GM20431 (cell line): ENCODE measurements at regions not wholly inside any gene's neighbourhood (a gene's known extent, or its start where the extent isn't known, plus 50 kb on each side); places are given as distances from the start of the nearest gene placed in this dataset.
"Not testable (repeated sequence)": the region's sequence is repeated elsewhere in the genome, so short reads cannot be mapped to it uniquely, and the experiment has no call there.

Source experiments
- in situ Hi-C: fragments of 300-500 bp; cut with MseI, MboI; formaldehyde crosslinking; loops from one replicate; pipeline ENCODE4 v1.15.0; 2020; ENCODE audit warnings: low sequenced_read_pairs; ENCODE audit not compliant: unreplicated experiment

DNA sequence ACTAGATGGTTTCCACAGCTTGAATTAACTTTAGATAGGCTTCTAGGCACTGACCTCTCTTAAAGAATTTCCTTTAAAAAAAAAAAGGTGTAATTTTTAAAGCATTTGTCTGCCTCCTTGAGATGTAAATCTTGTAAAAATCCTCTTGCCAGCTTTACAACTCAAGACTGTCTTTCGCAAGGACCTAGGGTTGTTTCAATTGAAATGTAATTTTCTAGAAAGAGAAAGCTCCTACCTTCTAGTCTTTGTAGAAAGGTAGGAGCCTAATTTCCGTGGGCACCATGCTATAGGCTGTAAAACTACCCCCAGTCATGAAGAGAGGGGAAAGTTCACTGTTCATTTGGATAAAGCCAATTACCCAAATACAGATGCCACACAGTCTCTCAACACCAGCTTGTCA, 228.8 kb upstream of the TMEM229A start:
- in situ Hi-C loops = no loop called here

DNA sequence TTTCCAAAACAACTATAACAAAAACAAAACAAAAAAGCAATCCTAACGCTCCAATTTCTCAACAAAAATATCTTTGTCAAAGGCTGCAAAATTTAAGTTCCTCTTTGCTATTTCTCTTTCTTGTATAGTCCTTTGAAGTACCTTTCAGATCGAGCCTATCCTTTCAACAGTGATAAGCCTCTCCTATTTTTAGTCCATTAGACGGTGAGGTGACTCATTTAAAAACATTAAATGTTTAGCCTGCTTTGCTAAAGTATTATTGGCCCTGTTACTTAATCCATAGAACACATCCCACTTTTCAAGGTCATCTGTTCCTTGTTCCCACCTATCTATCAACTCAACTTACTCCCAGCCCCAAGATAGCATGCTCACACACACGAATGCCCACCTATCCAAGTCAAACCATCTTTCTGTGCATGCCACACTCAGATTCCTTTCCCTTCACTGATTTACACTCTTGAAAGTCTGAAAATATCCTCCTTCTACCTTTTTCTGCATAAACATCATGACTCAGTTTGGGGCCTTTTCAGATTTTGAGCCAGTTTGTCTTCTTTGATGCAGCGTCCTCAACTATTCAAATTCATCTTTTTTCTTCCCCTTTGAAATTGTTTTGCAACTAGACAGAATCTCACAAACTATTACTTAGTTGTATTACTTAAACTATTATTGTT, 224.9 kb upstream of the TMEM229A start:
- in situ Hi-C loops = no loop called here

DNA sequence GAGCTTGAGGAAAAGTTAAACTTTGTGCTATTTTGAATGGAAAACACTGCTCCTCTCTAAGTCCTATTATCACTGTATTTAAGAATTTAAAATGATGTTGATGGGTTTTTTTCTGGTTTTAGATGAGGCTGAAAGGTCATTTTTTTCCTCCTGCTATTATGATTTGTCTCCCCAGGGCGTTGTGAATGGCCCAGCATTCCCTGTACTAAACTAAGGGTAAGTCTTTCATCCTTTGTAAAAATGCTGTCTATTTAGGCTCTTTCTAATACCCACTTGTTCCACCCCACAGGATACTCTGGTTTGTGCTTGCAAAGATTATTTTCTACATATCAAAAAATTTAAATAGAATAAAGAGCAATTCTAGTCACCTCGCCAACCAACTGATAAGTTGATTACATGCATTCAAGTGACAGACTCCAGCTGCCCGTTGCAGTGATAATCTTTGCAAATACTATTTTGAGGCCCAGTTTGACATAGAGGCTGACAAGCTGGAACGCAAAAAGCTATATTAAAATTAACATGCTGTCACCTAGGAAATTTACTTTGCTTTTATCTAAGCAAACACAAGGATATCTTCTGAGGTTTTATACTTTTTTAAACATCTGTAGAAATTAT, 222.3 kb upstream of the TMEM229A start:
- in situ Hi-C loops = no loop called here

DNA sequence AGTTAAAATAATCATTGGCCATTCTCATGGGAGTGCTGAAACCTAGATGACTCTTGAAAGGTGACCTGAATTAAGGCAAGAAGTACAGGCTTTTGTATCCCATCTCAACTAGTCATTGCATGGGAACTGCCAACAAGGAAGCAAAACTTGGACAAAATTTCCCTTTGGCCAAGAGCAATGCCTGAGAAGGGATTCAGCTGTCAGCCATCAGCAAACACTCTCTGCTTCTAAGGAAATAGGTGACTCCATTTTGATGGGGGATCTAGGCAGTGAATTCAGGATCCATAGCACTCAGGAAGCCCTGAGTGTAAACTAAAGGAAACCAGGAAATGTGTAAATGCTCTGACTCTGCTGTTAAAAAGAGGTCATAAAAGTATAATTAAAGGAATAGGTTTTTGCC, 221.5 kb upstream of the TMEM229A start:
- in situ Hi-C loops = no loop called here

DNA sequence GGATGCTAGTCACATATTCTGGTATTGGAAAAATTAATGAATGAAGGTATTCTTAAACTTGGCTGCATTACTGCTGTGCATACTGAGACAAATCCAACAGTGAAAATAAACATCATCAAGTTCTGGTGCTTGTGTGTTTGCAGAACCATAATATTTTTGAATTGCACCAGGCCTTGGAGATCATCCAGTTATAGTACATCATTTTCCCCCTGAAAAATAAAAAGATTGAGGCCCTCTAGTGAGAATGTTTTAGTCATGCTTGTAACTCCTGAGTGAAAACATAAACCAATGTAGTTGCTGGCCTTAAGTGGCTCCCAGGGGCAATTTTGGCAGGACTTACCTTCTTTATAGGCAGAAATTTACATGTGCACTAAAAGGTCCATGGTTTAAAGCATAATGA, 218.8 kb upstream of the TMEM229A start:
- in situ Hi-C loops = no loop called here

DNA sequence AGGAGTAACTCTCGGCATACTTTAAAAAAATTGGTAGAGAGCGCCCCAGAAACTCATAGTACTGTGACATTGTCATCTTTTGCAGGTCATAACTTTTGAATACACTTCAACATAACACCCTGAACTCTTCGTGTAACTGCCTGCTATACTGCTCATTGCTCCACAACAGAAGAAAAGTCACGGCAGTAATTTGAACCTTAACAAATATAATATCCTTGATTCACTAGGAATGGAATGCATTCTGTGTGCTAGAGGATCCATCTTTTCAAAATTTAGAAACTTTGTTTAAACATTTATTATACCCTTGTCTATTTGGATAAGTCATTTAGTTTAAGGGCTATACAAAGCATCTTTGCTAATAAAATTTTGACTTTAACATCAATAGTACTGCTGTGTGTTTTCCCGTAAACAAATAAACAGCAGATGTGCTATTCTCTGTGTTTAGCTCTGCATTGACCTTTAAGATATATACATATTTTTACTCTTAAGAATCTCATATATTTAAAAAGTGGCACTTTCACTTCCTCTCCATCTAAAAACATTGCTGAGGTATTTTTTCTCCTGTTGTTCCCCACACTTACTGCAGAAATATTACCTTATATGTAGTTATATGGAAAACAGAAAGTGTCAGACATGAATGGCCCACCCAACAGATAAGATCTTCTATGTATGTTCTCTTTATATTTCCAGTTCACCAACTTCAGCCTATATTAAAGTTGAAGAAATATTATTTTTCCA, 217.6 kb upstream of the TMEM229A start:
- in situ Hi-C loops = no loop called here

DNA sequence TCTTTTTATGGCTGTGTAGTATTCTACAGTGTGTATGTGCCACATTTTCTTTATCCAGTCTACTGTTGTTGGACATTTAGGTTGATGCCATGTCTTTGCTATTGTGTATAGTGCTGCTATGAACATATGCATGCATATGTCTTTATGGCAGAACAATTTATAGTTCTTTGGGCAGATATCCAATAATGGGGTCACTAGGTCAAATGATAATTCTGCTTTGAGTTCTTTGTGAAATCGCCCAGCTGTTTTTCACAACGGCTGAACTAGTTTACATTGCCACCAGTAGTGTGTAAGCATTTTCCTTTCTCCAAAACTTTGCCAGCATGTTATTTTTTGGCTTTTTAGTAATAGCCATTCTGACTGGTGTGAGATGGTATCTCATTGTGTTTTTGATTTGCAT, 214.8 kb upstream of the TMEM229A start:
- in situ Hi-C loops = no loop called here

DNA sequence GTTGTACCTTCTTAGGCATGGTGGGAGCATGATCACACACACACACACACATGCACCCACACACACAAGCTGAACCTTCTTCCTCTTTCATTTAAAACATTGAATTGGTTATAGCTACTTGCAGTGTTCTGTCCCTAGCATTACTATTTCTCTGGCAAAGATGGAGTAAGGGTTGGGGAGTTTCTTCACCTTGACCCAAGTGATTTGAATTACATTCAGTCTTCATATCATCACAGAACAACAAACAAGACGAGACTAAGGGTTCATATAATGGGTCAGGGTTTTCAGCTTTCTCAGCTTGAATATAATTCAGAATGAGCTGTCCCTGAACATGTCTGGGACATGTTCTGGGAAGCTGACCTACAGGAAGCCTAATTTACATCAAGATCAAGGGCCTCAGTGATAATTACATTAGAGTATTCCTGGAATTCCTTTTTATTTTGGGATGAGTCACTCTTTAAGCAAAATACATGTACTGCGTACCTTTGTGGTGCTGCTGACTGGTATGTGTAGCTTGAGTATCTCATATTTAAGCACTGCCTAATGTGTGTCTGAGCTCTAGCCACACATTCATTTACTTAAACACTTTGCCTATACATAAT, 213.5 kb upstream of the TMEM229A start:
- in situ Hi-C loops = no loop called here

DNA sequence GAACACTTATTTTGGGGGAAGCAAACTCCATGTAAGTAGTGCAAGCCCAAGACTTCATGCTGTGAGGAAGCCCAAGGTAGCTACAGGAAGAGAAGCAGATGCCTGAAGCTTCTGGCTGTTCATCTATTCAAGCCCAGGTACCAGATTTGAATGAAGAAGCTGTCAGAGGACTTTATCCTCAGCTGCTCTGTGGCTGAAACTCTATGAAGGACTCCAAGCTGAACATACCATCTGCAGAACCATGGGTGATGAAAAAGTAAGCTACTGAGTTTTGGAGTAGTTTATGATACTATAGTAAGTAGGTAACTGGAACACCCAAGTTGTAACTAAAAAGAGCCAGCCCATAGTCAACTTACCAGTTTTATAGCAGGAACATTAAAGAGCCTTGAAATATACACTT, 211.6 kb upstream of the TMEM229A start:
- in situ Hi-C loops = not testable (repeated sequence)

DNA sequence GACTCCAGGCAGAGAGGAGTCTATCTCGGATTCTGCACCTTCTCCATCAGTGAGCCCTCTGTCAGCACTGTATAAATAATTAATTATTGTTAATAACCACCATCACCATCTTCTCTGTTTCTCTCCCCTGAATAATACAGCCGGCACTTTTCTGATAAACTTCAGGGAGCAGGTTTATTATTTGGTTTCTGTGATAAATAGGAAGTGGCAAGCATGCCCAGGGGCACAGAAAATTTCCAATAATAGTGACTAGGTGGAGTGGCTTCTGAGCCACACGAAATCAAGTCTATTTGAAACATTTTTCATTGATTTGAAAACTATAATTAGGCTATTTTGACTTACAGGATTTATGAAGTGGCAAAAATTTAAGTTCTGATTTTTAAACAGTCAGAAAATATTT, 186.8 kb upstream of the TMEM229A start:
- in situ Hi-C loops = no loop called here

DNA sequence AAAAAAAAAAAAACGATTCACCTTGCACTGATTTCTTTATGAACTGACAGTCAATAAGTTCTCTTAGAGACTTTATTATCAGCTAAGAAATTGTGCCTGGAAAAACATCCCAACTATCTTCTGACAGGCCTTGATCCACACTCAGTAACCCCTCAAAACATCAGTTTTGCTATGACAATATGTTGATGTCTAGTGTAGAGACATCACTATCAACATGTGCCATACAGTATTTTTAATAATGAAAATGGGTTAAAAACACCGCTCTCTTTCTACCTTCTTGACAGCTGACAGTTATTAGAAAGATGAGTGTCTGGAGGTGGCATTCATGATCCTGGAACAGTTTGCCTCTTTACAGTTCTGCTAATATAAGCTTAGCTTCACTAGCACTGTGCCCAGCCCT, 175.8 kb upstream of the TMEM229A start:
- in situ Hi-C loops = no loop called here

DNA sequence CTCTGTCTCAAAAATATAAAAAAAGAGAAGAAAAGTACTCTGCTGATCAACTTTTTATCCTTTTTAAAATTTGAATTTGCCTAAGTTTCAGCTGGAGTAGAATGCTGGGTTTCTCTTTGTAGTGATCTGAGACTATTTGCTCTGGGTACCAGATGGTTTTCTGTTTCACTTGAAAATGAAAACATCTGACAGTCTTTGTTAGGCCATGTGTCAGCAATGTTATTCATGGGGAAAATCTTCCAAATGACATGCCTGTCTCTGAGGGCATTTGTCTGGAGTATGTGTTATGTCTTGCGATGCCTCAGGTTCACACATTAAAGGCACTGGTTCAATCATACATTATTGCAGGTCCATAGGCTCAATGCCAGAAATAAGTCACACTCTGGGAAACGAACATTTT, 175.3 kb upstream of the TMEM229A start:
- in situ Hi-C loops = no loop called here

DNA sequence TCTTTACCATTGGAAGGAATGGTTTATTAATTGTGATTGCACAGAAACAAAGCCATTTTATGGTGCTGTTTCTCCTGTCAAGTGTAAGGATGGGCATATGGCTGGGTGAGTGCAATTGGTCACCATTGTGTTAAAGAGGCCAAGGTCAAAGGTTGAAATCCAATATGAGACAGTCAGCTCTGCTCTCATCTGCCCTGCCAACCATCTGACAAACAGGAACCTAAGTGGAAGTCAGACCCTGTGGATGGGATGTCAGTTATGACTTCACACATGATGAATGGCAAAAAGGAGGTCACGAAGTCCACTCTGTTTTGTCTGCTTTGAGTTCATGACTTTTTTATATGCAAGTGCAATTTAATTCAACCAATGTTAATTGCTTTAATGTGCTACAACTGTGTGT, 172.7 kb upstream of the TMEM229A start:
- in situ Hi-C loops = no loop called here

DNA sequence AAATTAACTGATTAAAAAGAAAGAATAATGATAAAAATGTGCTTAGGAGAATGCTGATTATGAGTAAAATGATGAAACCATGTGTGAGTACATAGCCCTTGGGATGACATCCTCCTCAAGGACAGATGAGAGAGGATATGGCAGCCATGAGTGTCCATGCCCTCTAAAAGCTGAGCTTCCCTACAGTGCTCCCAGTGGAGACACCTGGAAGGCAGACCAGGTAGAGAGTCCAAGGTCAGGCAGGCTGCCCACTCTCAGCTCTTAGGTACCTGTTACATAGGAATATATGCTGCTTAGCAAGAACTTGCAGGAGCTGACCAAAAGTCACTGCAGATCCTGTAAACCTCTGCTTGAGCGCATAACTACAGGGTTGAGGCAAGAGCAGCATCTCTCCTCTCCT, 169.7 kb upstream of the TMEM229A start:
- in situ Hi-C loops = no loop called here

DNA sequence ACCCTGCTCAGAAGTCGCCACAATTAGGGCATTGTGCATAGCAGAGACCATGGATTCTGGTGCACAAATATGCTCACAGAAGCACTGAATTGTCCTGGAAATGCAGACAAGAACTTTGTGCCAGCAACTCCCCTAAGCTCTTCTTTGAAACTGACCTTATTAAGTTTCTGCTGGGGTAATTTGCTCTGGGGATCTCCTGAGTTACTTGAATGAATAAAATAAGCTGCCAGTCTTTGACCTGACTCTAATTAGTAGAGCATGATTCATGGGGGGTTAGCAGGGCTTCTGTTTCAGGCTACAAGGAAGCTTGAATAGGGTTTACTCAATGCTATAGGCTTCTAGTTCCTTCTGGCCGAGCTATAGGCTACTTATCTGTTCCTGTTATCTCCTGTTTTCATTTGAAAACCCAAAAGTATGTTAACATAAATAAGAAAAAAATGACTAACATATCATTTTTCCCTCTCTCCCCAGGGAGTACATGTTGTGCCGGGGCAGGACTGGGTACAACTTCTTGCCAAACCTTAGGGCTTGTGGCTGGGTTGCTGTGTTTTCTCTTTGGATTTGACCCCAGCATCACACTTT, 169.0 kb upstream of the TMEM229A start:
- in situ Hi-C loops = no loop called here

DNA sequence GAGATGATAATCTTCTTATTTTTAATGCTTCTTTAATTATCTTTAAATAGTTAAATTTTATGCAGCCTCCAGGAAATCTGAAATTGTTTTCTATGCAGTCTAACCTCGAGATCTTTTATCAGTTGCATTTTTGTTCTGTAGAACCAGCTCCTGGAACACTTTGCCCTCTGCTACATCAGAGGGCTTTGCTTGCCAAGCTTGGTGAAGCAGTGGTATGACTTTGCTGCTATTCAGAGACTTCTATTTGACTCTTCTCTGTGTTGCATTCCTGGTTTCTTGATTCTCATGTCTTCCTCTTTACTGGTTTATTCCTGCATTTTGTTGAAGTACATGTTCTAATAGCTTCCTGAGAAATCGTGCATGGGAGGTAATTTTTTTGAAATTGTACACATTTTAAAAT, 163.7 kb upstream of the TMEM229A start:
- in situ Hi-C loops = no loop called here

DNA sequence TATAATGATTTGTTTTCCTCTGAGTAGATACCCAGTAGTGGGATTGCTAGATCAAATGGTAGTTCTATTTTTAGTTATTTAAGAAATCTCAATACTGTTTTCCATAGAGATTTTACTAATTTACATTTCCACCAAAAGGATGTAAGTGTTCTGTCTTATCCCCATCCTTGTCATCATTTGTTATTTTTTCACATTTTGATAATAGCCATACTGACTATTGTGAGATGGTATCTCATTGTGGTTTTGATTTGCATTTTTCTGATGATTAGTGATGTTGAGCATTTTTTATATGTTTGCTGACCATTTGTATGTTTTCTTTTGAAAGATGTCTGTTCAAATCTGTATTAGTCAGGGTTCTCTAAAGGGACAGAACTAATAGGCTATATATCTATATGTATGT, 160.0 kb upstream of the TMEM229A start:
- in situ Hi-C loops = no loop called here

DNA sequence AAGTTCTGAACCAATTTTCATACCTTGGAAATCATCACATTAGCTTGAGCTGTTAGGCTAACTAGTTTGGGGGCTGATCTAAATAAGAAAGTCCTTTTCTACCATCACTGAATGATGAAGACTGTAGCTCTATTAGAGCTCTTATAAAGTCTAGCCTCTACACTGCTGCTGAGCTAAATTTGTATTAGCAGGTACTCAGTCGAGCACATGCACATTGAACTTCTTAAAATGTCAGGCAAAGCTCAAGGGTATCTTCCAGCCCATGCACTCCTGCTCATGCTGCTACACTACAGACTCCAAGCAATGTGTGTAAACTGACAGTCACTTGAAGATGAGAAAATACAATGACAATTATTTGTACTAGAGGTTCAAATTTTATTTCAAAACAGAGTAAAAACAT, 158.8 kb upstream of the TMEM229A start:
- in situ Hi-C loops = no loop called here

DNA sequence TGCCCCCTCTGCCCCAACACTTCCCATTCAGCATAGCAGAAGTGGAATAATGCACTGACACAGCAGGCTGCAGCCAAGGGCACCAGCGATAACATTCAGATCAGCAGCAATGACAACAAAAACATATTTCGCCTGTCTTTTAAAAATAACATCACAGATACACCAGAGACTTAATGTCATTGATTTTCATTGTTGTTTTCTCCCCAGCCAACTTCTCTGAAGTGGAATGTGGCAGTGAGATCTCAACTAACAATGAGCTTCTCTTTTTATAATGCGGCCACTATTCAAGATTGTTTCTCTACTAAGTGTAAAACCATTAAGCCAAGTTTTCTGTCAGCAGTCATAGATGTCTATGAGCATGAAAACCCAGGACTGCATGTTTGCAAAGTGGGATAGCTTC, 158.2 kb upstream of the TMEM229A start:
- in situ Hi-C loops = no loop called here

DNA sequence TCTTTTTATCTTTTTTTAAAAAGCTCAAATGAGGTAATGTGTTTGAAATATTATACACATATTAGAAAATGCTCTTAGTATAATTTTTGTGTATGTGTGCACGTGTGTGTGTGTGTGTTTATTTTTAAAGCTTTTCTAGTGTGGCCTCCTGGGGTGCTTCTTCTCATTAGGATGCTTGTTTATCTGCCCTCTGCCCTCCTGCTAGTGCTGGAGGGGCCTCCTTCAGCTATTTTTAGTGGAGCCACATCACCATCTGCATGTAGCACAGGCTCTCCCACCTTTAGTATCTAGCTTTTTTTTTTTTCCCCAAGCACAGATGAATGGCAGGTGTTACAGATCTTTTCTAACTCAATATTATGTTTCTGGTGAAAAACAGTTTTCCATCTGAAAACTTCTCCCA, 155.7 kb upstream of the TMEM229A start:
- in situ Hi-C loops = no loop called here

DNA sequence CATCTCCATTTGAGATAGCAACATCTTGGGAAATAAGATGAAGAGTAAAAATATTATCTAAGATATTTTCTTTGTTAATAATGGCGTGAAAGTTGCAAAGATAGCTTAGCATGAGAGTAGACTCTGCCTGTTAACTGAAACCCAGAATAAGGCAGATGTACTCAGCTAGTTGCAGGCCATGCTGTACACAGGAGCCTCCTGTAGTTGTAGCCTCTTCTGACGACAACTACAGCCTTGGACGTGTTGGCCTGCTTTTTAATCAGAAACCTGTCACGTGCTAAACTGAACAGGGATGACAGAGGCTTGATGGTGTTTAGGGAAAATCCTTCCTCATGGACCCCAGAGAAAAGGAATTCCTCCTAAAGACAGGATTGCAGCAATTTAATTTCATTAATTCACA, 155.1 kb upstream of the TMEM229A start:
- in situ Hi-C loops = no loop called here
